CD1c-positive myeloid dendritic cell (primary cell): ENCODE measurements at regions not wholly inside any gene's neighbourhood (a gene's known extent, or its start where the extent isn't known, plus 50 kb on each side); places are given as distances from the start of the nearest gene placed in this dataset.
"Not testable (repeated sequence)": the region's sequence is repeated elsewhere in the genome, so short reads cannot be mapped to it uniquely, and the experiment has no call there.

Experiments used
- DNase-seq: peaks from one replicate; pipeline ENCODE4 v3.0.0-alpha.2; 2016; ENCODE audit errors: extremely low spot score

- no peak for DNase-seq
Measured at GRCh38 chr4:188434643-188435042, 295.4 kb downstream of the TRIML1 start.

GRCh38 chr4:188435381-188435780, 296.1 kb downstream of the TRIML1 start:
- DNase-seq, result no peak

GRCh38 chr4:188437535-188437934, 298.3 kb downstream of the TRIML1 start:
- DNase-seq, result no peak

DNA sequence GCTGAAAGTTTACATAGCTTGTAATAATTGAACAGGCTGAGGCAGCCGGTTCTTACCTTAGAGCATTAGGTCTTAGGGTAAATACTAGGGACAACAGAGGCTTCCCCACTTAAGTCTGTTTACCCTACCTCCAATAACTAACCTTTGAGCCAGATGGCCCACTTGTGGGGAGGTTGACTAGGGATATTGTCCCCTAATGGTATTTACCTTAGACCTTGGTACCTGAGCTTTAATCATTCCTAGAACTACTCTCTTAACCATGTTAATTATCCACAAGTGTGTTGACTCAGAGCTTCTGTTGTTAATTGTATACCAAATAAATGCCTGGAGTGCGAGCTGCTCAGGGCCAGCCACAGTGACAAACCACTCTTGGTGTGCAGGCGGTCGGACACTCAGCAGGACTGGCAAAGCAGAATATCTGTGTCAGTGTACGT, 299.2 kb downstream of the TRIML1 start:
- DNase-seq, result not testable (repeated sequence)

DNA sequence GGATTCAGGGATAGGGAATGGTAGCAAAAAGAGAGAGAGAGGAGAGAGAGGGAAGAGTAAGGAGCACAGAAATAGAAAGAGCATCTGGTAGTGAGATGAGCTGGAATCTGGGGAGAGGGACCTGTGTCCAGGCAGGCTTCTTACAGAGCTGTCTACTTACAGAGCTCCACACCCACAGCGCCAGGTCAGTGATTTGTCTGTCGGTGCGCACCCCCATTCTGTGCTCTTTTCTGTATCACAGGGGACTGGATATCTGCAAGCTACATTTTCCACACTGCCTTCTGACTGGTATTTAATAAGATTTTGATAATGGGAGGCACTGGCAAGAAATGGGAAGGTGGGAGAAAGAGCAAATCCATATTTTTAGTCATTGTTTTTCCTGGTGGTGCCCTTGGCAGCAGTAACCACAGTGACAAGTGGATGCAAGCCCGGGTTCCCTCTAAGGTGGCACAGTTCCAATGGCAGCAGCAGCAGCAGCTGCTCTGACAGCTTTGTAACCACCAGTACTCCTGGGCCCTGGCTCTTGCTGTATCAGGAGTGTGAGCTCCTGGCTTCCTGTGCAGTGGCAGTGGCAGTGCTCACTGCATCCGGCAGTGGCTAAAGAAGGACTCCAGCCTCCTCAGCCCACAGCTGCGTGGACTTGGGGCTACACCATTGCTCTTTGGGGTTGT, 300.5 kb downstream of the TRIML1 start:
- DNase-seq, result no peak

DNA sequence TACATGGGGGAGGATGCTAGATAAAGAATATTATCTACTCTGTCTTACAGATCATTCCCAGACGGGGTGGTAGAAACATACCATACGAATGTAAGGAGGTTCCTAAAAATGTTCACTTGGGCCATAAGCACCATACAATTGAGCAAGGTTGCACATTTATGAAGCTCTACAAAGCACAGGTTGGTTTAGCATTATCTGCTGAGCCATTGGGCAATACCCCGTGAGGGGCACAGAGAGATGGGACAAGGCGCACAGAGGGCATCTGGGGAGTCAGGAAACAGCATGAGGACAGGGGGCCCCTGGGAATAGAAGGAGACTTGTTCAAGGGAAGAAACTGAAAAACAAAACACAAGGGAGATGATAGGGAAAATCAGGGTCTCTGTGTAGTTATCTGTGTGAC, 305.3 kb downstream of the TRIML1 start:
- no peak for DNase-seq

DNA sequence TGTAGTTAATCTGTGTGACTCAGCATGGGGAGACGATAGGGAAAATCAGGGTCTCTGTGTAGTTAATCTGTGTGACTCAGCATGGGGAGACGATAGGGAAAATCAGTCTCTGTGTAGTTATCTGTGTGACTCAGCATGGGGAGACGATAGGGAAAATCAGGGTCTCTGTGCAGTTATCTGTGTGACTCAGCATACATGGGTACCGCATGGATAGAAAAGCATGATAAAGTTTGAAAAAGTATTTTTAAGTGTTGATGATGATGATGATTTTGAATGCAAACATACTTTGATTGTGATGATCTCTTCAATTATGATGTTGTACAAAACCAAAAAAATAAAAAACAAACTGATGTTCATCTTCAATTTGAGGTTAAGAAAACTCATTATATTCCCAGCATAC, 309.8 kb downstream of the TRIML1 start:
- DNase-seq, result not testable (repeated sequence)

- DNase-seq, result no peak
Measured at GRCh38 chr4:188450571-188450970, 311.3 kb downstream of the TRIML1 start.

DNA sequence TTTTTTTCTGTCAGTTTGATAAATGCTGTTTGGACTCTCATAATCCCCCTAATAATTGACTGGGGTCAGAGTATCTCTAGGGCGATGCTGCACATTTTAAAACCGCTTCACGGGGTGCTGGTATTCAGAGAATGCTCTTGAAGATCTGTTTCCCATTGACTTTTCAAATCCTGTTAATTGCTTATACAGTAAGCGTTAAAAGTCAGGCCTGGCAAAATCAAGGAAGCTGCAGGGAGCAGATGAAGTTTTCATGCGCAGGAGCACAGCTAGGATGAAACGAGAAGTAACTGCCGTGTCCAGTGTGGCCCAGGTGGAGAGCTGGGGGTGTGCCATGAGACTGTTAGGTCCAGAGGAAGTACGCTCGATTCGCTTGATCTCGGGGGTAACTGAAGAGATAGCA, 312.9 kb downstream of the TRIML1 start:
- DNase-seq, result no peak

DNA sequence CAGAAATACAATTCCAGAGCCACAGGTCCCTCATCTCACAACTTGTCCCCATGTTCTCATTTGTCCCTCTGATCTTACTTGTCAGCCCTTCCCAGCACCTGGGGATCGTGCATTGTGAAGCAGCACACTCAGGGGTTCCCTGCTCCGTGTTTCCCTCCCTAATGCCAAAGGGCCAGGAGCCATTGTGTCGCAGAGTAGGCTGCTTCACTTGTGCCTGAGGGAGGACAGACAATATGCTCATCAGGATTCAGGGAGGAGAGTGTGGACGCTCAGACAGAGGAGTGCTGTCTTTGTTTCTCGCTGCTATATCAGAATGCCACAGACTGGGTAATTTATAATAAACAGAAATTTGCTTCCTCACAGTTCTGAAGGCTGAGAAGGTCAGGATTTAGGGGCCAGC, 315.3 kb downstream of the TRIML1 start:
- no peak for DNase-seq

GRCh38 chr4:188455062-188455752, 316.0 kb downstream of the TRIML1 start:
- no peak for DNase-seq

DNA sequence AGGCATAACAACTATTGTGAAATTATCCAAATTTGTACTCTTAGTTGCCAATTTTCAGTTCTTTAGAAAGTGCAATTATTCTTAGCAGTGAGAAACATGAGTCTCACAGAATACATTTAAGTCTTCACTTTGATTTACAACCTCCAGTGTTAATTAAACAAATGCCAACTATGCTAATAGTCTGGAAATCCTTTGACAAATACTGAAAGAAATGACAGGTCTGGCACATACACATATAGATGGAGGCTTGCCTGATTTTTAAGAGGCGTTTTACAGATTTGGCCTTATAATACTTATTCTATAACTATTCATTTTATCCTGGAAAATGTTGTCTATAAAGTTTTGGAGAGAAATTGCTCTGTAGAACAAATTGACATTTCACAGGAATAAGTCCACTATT, 320.1 kb downstream of the TRIML1 start:
- no peak for DNase-seq

DNA sequence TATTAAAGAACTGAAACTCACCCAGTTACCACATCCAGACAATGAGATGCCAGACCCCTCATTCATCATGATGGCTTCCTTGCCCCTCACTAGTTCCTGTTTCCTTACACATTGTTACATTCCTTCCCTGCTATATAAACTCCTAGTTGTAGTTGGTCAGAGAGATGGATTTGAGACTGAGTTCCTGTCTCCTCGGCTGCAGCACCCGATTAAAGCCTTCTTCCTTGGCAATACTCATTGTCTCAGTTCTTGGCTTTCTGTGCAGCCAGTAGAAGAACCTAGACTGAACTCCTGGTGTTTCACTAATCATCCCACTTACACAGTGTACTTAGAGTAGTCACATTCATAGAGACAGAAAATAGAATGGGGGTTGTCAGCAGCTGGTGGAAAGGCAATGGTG, 324.7 kb downstream of the TRIML1 start:
- no peak for DNase-seq

GRCh38 chr4:188466001-188466400, 326.8 kb downstream of the TRIML1 start:
- no peak for DNase-seq

DNA sequence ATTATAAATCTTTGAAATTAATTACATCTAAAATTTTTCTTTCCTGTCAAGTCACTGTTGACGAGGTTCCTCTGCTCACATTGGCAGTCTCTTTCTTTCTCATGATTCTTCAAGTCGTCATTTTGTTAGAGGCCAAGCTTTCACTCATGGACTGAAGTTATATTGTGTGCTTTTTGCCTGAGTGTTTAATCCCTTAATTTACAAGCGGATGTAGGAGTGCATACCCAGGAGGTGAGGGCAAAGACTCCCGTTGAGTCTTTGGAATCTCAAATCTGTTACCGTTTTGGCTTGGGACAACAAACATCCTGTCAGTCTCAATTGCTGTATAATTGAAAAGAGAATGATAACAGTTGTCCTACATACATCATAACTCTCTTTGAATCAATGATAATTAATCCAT, 345.0 kb downstream of the TRIML1 start:
- no peak for DNase-seq

DNA sequence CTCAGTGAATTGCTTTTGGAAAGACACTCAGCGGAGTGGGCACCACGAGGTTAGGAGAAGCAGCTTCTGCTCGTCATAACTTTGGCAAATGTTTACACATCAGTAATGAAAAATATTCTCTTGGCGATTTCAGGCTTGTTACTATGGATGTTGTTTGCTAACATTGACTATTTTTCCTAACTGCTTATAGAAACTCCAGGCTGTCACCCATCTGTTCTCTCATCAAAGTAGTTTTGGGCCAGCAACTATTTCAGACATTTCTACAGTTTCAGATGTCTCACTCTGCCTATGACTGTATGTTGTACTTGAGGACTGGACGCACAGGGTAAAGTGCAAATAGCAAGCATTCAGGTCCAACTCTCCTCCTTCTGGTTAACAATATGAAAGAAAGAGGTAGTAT, 346.7 kb downstream of the TRIML1 start:
- no peak for DNase-seq

GRCh38 chr4:188492886-188493285, 353.6 kb downstream of the TRIML1 start:
- DNase-seq, result no peak

DNA sequence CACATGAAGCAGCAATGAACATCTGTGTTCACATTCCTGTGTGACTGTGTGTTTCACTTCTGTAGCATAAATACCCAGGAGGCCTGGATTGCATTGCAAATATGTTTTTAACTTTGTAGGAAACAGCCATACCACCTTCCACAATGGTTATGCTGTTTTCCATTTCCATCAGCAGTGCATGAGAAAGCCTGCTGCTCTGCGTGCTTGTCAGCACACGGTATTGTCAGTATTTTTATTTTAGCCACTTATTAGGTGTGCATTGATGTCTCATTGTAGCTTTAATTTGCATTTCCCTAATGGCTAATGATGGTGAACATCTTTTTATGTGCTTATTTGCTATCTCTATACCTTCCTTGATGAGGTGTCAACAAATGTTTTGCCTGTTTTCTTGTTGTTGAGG, 355.9 kb downstream of the TRIML1 start:
- no peak for DNase-seq

- DNase-seq, result no peak
Measured at GRCh38 chr4:188511431-188511830, 372.2 kb downstream of the TRIML1 start.

DNA sequence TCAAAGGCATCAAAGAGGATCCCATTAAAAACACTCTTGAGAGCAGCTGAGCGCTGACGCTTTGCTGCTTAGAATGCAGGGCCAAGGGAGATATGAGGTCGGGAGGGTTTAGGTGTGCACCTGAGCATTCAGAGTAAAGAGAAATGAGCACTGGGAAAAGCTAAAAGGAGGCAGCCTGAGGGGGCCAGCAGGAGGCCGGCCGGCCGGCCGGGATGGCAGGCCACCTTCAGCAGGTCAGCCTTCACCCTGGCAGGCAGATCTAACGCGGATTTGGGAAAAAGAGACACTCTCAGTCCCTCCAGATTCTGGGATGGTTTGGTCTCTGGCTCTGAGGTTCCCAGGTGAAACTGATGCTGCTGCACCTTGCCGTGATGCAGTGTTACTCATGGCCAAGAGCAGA, 393.5 kb downstream of the TRIML1 start:
- no peak for DNase-seq

- DNase-seq, result no peak
Measured at GRCh38 chr4:188534297-188534696, 395.1 kb downstream of the TRIML1 start.

- DNase-seq, result no peak
Measured at GRCh38 chr4:188534917-188535316, 395.7 kb downstream of the TRIML1 start.

- no peak for DNase-seq
Measured at GRCh38 chr4:188536826-188537225, 397.6 kb downstream of the TRIML1 start.

- DNase-seq, result no peak
Measured at GRCh38 chr4:188550296-188550695, 411.1 kb downstream of the TRIML1 start.
